ENCODE measurements at regions not wholly inside any gene's neighbourhood (a gene's known extent, or its start where the extent isn't known, plus 50 kb on each side); places are given as distances from the start of the nearest gene placed in this dataset.
"Not testable (repeated sequence)": the region's sequence is repeated elsewhere in the genome, so short reads cannot be mapped to it uniquely, and the experiment has no call there.

- no peak for DNase-seq
These were observed 135.9 kb upstream of the TMTC4 start for GRCh38 chr13:100810481-100810880.

GRCh38 chr13:100809856-100810255 is 135.3 kb upstream of the TMTC4 start:
- DNase-seq, result no peak

- no peak for DNase-seq
These were observed 134.5 kb upstream of the TMTC4 start for GRCh38 chr13:100809129-100809390.

GRCh38 chr13:100808330-100809128 is 133.9 kb upstream of the TMTC4 start:
- no peak for DNase-seq

GRCh38 chr13:100803091-100803490 is 128.5 kb upstream of the TMTC4 start:
- DNase-seq, result no peak

- DNase-seq, result no peak
These were observed 125.8 kb upstream of the TMTC4 start for GRCh38 chr13:100800283-100800875.

GRCh38 chr13:100798739-100799361 is 124.3 kb upstream of the TMTC4 start:
- DNase-seq, result no peak

- DNase-seq, result no peak
These were observed 123.3 kb upstream of the TMTC4 start for GRCh38 chr13:100797921-100798320.

- DNase-seq, result no peak
These were observed 121.9 kb upstream of the TMTC4 start for GRCh38 chr13:100796463-100796862.

GRCh38 chr13:100794575-100794974 is 120.0 kb upstream of the TMTC4 start:
- no peak for DNase-seq

GRCh38 chr13:100790405-100790804 is 115.8 kb upstream of the TMTC4 start:
- no peak for DNase-seq

- peak; percentile 3 for DNase-seq
These were observed 115.4 kb upstream of the TMTC4 start for GRCh38 chr13:100789968-100790367.

- DNase-seq, result no peak
These were observed 114.9 kb upstream of the TMTC4 start for GRCh38 chr13:100789481-100789880.

GRCh38 chr13:100789025-100789424 is 114.4 kb upstream of the TMTC4 start:
- DNase-seq, result no peak

GRCh38 chr13:100788540-100788939 is 113.9 kb upstream of the TMTC4 start:
- no peak for DNase-seq

- DNase-seq, result no peak
These were observed 113.3 kb upstream of the TMTC4 start for GRCh38 chr13:100787899-100788298.

- DNase-seq, result not testable (repeated sequence)
These were observed 102.1 kb upstream of the TMTC4 start for GRCh38 chr13:100776686-100777085.

- no peak for DNase-seq
These were observed 99.5 kb upstream of the TMTC4 start for GRCh38 chr13:100773923-100774663.

- no peak for DNase-seq
These were observed 98.8 kb upstream of the TMTC4 start for GRCh38 chr13:100773429-100773828.

- no peak for DNase-seq
These were observed 92.6 kb upstream of the TMTC4 start for GRCh38 chr13:100767192-100767591.

- not testable (repeated sequence) for DNase-seq
These were observed 92.0 kb upstream of the TMTC4 start for GRCh38 chr13:100766570-100766969.

- no peak for DNase-seq
These were observed 90.3 kb upstream of the TMTC4 start for GRCh38 chr13:100764937-100765336.

GRCh38 chr13:100762126-100762525 is 87.5 kb upstream of the TMTC4 start:
- DNase-seq, result not testable (repeated sequence)

- no peak for DNase-seq
These were observed 81.3 kb upstream of the TMTC4 start for GRCh38 chr13:100755891-100756290.

All from OCI-M1 (cell line).